Adipocyte (in vitro differentiated cells): ENCODE measurements at regions not wholly inside any gene's neighbourhood (a gene's known extent, or its start where the extent isn't known, plus 50 kb on each side); places are given as distances from the start of the nearest gene placed in this dataset.

Source experiments
- DNase-seq: peaks from one replicate; pipeline ENCODE4 v3.0.0-alpha.2; 2015; ENCODE audit warnings: low read depth
- H3K27me3 ChIP-seq: replicated peaks from 2 replicates; pipeline ENCODE4 v1.7.0; 2013; ENCODE audit warnings: mild to moderate bottlenecking, low read length, moderate library complexity; ENCODE audit not compliant: control insufficient read depth, insufficient read depth
- H3K36me3 ChIP-seq: 2 replicates; pipeline ENCODE4 v1.7.0; 2013; ENCODE audit warnings: low read length, mild to moderate bottlenecking, moderate library complexity; ENCODE audit not compliant: control insufficient read depth, insufficient read depth, severe bottlenecking
- H3K4me1 ChIP-seq: 2 replicates; pipeline ENCODE4 v1.7.0; 2013; ENCODE audit warnings: mild to moderate bottlenecking, low read length, moderate library complexity; ENCODE audit not compliant: control insufficient read depth, insufficient read depth
- H3K4me3 ChIP-seq: 2 replicates; pipeline ENCODE4 v1.7.0; 2013; ENCODE audit warnings: mild to moderate bottlenecking, low read length, moderate library complexity
- H3K9ac ChIP-seq: 2 replicates; pipeline ENCODE4 v1.7.0; 2013; ENCODE audit warnings: mild to moderate bottlenecking, low read length, moderate library complexity
- H3K9me3 ChIP-seq: 2 replicates; pipeline ENCODE4 v1.7.0; 2013; ENCODE audit warnings: mild to moderate bottlenecking, low read length, moderate library complexity; ENCODE audit not compliant: control insufficient read depth

GRCh38 chr4:123577225-123577906, 180.8 kb downstream of the SPRY1 start:
- no peaks in the 10 kb centered on the region for H3K4me1 ChIP-seq
- H3K4me3 ChIP-seq, result no peak overlapping the region
- no peak for DNase-seq
- H3K36me3 ChIP-seq, result no peaks in the 10 kb centered on the region
- peaks cover 15% of the 10 kb centered on the region for H3K9me3 ChIP-seq
- H3K27me3 ChIP-seq, result no peaks in the 10 kb centered on the region
- no peak overlapping the region for H3K9ac ChIP-seq

- H3K4me3 ChIP-seq, result no peak overlapping the region
- H3K36me3 ChIP-seq, result no peaks in the 10 kb centered on the region
- H3K9me3 ChIP-seq, result peaks cover 15% of the 10 kb centered on the region
- no peak overlapping the region for H3K9ac ChIP-seq
- no peaks in the 10 kb centered on the region for H3K4me1 ChIP-seq
- peak; percentile 49 for DNase-seq
- H3K27me3 ChIP-seq, result no peaks in the 10 kb centered on the region
Observed at GRCh38 chr4:123578276-123579029, 181.9 kb downstream of the SPRY1 start.

- H3K27me3 ChIP-seq, result no peaks in the 10 kb centered on the region
- no peaks in the 10 kb centered on the region for H3K36me3 ChIP-seq
- no peak for DNase-seq
- H3K4me3 ChIP-seq, result no peak overlapping the region
- H3K4me1 ChIP-seq, result no peaks in the 10 kb centered on the region
- H3K9me3 ChIP-seq, result peaks cover 15% of the 10 kb centered on the region
- H3K9ac ChIP-seq, result no peak overlapping the region
Observed at GRCh38 chr4:123579961-123580360, 183.4 kb downstream of the SPRY1 start.

GRCh38 chr4:123580981-123581664, 184.5 kb downstream of the SPRY1 start:
- H3K9ac ChIP-seq, result no peak overlapping the region
- no peaks in the 10 kb centered on the region for H3K27me3 ChIP-seq
- DNase-seq, result no peak
- no peaks in the 10 kb centered on the region for H3K36me3 ChIP-seq
- H3K4me3 ChIP-seq, result no peak overlapping the region
- H3K4me1 ChIP-seq, result no peaks in the 10 kb centered on the region
- H3K9me3 ChIP-seq, result peaks cover 15% of the 10 kb centered on the region

GRCh38 chr4:123581802-123582201, 185.2 kb downstream of the SPRY1 start:
- DNase-seq, result no peak

GRCh38 chr4:123583043-123583442, 186.4 kb downstream of the SPRY1 start:
- H3K4me3 ChIP-seq, result no peak overlapping the region
- no peak overlapping the region for H3K9ac ChIP-seq
- no peaks in the 10 kb centered on the region for H3K36me3 ChIP-seq
- H3K4me1 ChIP-seq, result no peaks in the 10 kb centered on the region
- peaks cover 15% of the 10 kb centered on the region for H3K9me3 ChIP-seq
- no peak for DNase-seq
- no peaks in the 10 kb centered on the region for H3K27me3 ChIP-seq

More at GRCh38 chr4:123581802-123582201, 185.2 kb downstream of the SPRY1 start:
- Histone ChIP-seq H3K4me1 (no peaks in the 10 kb centered on the region), H3K36me3 (no peaks in the 10 kb centered on the region), H3K4me3 (no peak overlapping the region), H3K27me3 (no peaks in the 10 kb centered on the region), H3K9ac (no peak overlapping the region), H3K9me3 (peaks cover 15% of the 10 kb centered on the region)

GRCh38 chr4:123585111-123585510, 188.5 kb downstream of the SPRY1 start:
- DNase-seq, result no peak
- no peaks in the 10 kb centered on the region for H3K36me3 ChIP-seq
- H3K9ac ChIP-seq, result no peak overlapping the region
- H3K4me1 ChIP-seq, result no peaks in the 10 kb centered on the region
- peaks cover 15% of the 10 kb centered on the region for H3K9me3 ChIP-seq
- no peaks in the 10 kb centered on the region for H3K27me3 ChIP-seq
- no peak overlapping the region for H3K4me3 ChIP-seq

GRCh38 chr4:123587983-123588494, 191.4 kb downstream of the SPRY1 start:
- peak; percentile 93 for DNase-seq

GRCh38 chr4:123588631-123589241, 192.1 kb downstream of the SPRY1 start:
- Histone ChIP-seq H3K4me1 (no peaks in the 10 kb centered on the region), H3K9ac (no peak overlapping the region), H3K27me3 (no peaks in the 10 kb centered on the region), H3K4me3 (no peak overlapping the region), H3K36me3 (no peaks in the 10 kb centered on the region), H3K9me3 (no peaks in the 10 kb centered on the region)
- DNase-seq, result peak; percentile 70

More at GRCh38 chr4:123587983-123588494, 191.4 kb downstream of the SPRY1 start:
- Histone ChIP-seq H3K9me3 (no peaks in the 10 kb centered on the region), H3K36me3 (no peaks in the 10 kb centered on the region), H3K9ac (no peak overlapping the region), H3K27me3 (no peaks in the 10 kb centered on the region), H3K4me3 (no peak overlapping the region), H3K4me1 (no peaks in the 10 kb centered on the region)

GRCh38 chr4:123589301-123589700, 192.7 kb downstream of the SPRY1 start:
- no peaks in the 10 kb centered on the region for H3K4me1 ChIP-seq
- no peaks in the 10 kb centered on the region for H3K27me3 ChIP-seq
- H3K9ac ChIP-seq, result no peak overlapping the region
- H3K9me3 ChIP-seq, result no peaks in the 10 kb centered on the region
- no peak overlapping the region for H3K4me3 ChIP-seq
- no peak for DNase-seq
- H3K36me3 ChIP-seq, result no peaks in the 10 kb centered on the region

GRCh38 chr4:123591875-123592274, 195.3 kb downstream of the SPRY1 start:
- Histone ChIP-seq H3K27me3 (no peaks in the 10 kb centered on the region), H3K4me3 (no peak overlapping the region)

More at GRCh38 chr4:123591875-123592274, 195.3 kb downstream of the SPRY1 start:
- no peaks in the 10 kb centered on the region for H3K36me3 ChIP-seq
- no peak overlapping the region for H3K9ac ChIP-seq
- DNase-seq, result no peak
- no peaks in the 10 kb centered on the region for H3K9me3 ChIP-seq
- H3K4me1 ChIP-seq, result no peaks in the 10 kb centered on the region
